GM12874 (cell line): ENCODE measurements at regions not wholly inside any gene's neighbourhood (a gene's known extent, or its start where the extent isn't known, plus 50 kb on each side); places are given as distances from the start of the nearest gene placed in this dataset.

Experiments used
- TF ChIP-seq, protein P1 (sequence below): IDR thresholded peaks from 2 replicates; pipeline ENCODE4 v1.5.1; 2011; ENCODE audit warnings: low read depth, mild to moderate bottlenecking, control low read depth, low read length, moderate library complexity; ENCODE audit not compliant: insufficient read depth

DNA sequence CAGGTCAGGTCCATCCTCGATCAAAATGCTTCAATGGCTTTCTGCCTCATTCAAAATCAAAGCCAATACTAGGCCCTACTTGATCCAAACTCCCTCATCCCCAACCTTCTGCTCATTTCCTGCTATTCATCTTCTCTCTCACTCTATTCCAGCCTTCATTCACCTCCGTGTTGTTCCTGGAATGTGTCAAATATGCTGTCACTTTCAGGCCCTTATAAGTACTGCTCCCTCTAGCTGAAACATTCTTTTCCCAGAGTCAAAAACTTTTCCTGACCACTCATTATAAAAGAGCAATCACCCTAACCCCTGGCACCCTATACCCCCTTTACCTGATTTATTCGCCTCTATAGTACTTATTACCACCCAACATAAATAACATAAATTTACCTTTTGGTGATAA, 303.7 kb upstream of the PMFBP1 start:
- TF ChIP-seq, protein P1, sequence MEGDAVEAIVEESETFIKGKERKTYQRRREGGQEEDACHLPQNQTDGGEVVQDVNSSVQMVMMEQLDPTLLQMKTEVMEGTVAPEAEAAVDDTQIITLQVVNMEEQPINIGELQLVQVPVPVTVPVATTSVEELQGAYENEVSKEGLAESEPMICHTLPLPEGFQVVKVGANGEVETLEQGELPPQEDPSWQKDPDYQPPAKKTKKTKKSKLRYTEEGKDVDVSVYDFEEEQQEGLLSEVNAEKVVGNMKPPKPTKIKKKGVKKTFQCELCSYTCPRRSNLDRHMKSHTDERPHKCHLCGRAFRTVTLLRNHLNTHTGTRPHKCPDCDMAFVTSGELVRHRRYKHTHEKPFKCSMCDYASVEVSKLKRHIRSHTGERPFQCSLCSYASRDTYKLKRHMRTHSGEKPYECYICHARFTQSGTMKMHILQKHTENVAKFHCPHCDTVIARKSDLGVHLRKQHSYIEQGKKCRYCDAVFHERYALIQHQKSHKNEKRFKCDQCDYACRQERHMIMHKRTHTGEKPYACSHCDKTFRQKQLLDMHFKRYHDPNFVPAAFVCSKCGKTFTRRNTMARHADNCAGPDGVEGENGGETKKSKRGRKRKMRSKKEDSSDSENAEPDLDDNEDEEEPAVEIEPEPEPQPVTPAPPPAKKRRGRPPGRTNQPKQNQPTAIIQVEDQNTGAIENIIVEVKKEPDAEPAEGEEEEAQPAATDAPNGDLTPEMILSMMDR = no peak

DNA sequence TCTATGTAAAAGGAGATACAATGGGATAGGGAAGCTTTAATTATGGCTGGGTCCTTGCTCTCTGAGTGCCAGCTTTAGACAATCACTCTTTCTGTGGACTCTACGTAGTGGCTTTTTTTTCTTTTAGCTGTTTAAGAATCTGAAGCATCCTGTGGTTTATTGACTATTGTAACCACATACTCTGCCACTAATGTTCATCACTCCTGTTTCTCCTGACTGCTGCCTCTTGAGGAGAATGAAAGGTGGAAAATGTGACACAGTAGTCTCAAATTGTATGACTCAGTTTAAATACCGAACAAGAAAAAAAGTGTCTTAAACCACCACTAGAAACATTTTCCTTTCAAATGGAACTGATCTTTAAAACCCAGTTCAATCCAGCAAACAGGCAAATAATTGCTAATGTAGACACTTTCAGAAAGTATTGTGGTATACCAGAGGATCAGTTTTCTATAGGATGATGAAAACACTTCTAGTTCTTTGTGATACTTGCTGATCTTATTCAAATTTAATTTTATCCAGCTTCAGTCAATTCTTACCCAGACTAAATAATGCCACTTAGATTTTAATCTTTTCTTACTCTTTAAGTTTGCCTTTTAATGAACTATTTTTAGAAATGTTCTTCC, 302.7 kb upstream of the PMFBP1 start:
- TF ChIP-seq, protein P1 = no peak

DNA sequence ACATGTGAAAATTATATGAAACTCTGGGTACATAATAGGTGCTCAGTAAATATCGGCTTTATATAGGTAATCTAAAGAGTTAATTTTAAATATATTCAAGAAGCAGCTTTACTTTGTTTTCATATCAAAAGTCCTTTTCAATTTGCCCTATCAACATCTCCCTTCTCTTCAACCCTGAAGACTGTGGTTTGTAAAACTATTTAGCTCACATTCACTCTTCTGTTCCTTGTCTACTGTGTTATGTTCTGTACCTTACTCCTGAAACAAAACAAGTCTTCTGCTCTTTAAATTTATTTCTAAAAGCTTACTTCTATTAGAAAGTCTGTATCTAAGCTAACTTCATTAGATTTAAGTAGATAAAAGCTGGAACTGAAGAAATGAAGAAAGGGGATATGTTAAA, 301.7 kb upstream of the PMFBP1 start:
- TF ChIP-seq, protein P1 = no peak

DNA sequence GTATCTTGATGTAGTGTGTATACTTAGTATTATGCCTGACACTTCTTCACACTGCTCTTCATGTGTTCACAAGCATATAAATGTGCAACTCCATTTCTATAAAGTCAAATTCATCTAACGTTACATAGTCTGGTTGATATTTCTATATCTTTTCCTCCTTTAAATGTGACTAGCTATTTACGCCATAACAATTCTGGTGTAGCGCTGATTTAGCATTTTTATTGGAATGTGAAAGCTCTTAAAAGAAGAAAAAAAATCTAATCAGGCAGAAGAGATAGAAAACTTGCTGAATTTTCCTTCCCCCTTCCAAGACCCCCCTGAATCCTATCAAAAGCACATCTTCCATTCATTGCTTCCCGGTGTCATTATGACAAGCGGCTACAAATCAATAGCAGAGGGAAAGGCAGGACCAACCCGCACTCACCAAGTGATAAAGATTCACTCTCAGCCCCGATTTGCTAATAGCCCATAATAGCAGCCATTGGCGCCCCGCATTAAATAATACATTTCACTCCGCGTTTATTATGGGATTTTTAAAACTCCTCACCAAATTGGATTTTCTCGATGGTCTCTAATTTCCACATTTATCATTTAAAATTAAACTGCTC, 299.5 kb upstream of the PMFBP1 start:
- TF ChIP-seq, protein P1 = no peak

DNA sequence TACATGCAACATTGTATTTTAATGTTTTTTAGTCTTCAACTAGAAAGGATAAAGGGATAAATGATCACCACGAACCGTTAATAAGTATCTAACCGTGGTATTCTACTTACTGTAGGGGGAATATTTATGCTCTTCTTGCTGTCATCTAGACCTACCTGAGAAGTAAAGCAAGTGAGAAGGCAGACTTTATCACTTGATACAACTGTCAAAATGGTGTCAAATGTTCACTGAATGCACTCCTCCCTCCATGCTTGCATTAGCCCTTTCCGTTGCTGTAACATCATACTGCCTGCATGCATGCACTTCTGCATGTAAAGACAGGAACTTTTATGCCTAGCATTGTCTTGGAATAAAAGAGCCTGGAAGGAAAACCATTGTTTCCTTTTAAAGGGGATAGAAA, 298.6 kb upstream of the PMFBP1 start:
- TF ChIP-seq, protein P1 = no peak

DNA sequence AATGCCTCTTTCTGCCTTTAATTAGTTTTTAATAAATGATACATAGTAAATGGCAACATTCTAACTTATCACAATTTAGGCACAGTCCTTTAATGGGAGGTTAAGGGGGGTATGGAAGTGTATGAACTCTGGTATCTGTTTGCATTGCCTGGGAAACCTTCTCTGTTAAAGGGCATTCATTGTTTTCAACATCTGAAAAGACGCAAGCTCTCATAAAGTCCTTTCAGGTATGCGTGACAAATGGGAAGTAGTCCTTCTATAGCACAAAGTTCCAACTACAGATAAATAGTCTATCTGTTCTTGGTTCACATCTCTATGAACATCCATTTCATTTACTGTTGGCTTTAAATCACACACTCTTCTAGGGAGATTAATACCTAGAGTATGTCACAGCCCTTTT, 298.0 kb upstream of the PMFBP1 start:
- TF ChIP-seq, protein P1 = no peak

DNA sequence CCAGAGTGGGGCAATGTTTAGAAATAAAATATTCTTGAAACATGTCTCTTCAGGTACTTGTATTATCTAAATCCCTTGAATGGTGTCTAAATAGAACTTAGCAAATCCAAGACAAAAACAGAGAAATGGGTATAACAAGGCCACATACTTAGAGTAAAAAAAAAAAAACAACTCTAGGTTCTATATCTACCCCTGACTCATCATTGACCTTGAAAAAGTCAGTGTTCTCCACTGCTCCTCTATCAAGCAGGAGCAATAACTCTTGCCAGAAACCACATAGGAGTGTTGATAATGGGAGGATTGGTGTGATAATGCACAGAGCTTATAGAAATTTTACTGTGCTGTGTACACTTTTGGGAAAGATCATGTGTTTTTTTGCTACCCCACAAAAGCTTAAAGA, 296.6 kb upstream of the PMFBP1 start:
- TF ChIP-seq, protein P1 = no peak
